Mesothelial cell of epicardium (in vitro differentiated cells): ENCODE measurements at regions not wholly inside any gene's neighbourhood (a gene's known extent, or its start where the extent isn't known, plus 50 kb on each side); places are given as distances from the start of the nearest gene placed in this dataset.

Experiments used
- DNase-seq, 2 experiments: peaks; one replicate each; pipeline ENCODE4 v3.0.0; 2021; ENCODE audit warnings: low spot score in 2 of 2; ENCODE audit not compliant: unreplicated experiment in 2 of 2
- H3K27ac Mint-ChIP-seq: 2 replicates; pipeline ENCODE4 v1.8.0; 2021; ENCODE audit warnings: mixed read lengths
- H3K27me3 Mint-ChIP-seq: 2 replicates; pipeline ENCODE4 v1.8.0; 2021; ENCODE audit warnings: low read depth, mixed read lengths
- H3K36me3 Mint-ChIP-seq: 2 replicates; pipeline ENCODE4 v1.8.0; 2021; ENCODE audit warnings: mixed read lengths
- H3K4me1 Mint-ChIP-seq: 2 replicates; pipeline ENCODE4 v1.8.0; 2021; ENCODE audit warnings: mixed read lengths
- H3K4me3 Mint-ChIP-seq: 2 replicates; pipeline ENCODE4 v1.8.0; 2021; ENCODE audit warnings: mild to moderate bottlenecking, moderate library complexity, mixed read lengths
- H3K9me3 Mint-ChIP-seq: 2 replicates; pipeline ENCODE4 v1.8.0; 2021; ENCODE audit warnings: mixed read lengths
- CTCF ChIP-seq: fragments of 200-600 bp; sonication (generic); IDR thresholded peaks from one replicate; pipeline ENCODE4 v1.5.0; 2021; ENCODE audit warnings: antibody characterized with exemption; ENCODE audit not compliant: unreplicated experiment

- no peak overlapping the region for H3K27ac Mint-ChIP-seq
- no peak for TF ChIP-seq CTCF
- no peaks in the 10 kb centered on the region for H3K36me3 Mint-ChIP-seq
- no peak overlapping the region for H3K4me3 Mint-ChIP-seq
- no peaks in the 10 kb centered on the region for H3K9me3 Mint-ChIP-seq
- peaks cover 10% of the 10 kb centered on the region for H3K4me1 Mint-ChIP-seq
- H3K27me3 Mint-ChIP-seq = peaks cover 6% of the 10 kb centered on the region
- no peak for DNase-seq
These were observed 223.4 kb downstream of the SEC23IP start for GRCh38 chr10:120115959-120116358.

- TF ChIP-seq CTCF = no peak
- H3K36me3 Mint-ChIP-seq = no peaks in the 10 kb centered on the region
- no peaks in the 10 kb centered on the region for H3K9me3 Mint-ChIP-seq
These were observed 229.2 kb downstream of the SEC23IP start for GRCh38 chr10:120121768-120122167.

GRCh38 chr10:120131183-120131582 lies 238.7 kb downstream of the SEC23IP start:
- H3K36me3 Mint-ChIP-seq = no peaks in the 10 kb centered on the region
- peaks cover 18% of the 10 kb centered on the region for H3K27me3 Mint-ChIP-seq
- peaks cover 14% of the 10 kb centered on the region for H3K4me1 Mint-ChIP-seq
- peak in 1 of 2 experiments; percentile 63 for DNase-seq
- no peak for TF ChIP-seq CTCF
- H3K4me3 Mint-ChIP-seq = no peak overlapping the region
- no peak overlapping the region for H3K27ac Mint-ChIP-seq
- H3K9me3 Mint-ChIP-seq = no peaks in the 10 kb centered on the region

More at GRCh38 chr10:120121768-120122167, 229.2 kb downstream of the SEC23IP start:
- no peak overlapping the region for H3K4me3 Mint-ChIP-seq
- peaks cover 14% of the 10 kb centered on the region for H3K27me3 Mint-ChIP-seq
- no peak overlapping the region for H3K27ac Mint-ChIP-seq
- no peak for DNase-seq
- H3K4me1 Mint-ChIP-seq = no peaks in the 10 kb centered on the region

GRCh38 chr10:120132811-120133210 lies 240.3 kb downstream of the SEC23IP start:
- H3K36me3 Mint-ChIP-seq = no peaks in the 10 kb centered on the region
- peaks cover 25% of the 10 kb centered on the region for H3K27me3 Mint-ChIP-seq
- H3K4me3 Mint-ChIP-seq = no peak overlapping the region
- TF ChIP-seq CTCF = no peak
- no peaks in the 10 kb centered on the region for H3K9me3 Mint-ChIP-seq
- DNase-seq = no peak
- H3K4me1 Mint-ChIP-seq = peaks cover 6% of the 10 kb centered on the region
- H3K27ac Mint-ChIP-seq = no peak overlapping the region

- no peak overlapping the region for H3K27ac Mint-ChIP-seq
- DNase-seq = no peak
- no peak overlapping the region for H3K4me3 Mint-ChIP-seq
- no peaks in the 10 kb centered on the region for H3K36me3 Mint-ChIP-seq
- peaks cover 48% of the 10 kb centered on the region for H3K27me3 Mint-ChIP-seq
- no peak for TF ChIP-seq CTCF
- no peaks in the 10 kb centered on the region for H3K4me1 Mint-ChIP-seq
- peaks cover 9% of the 10 kb centered on the region for H3K9me3 Mint-ChIP-seq
These were observed 246.2 kb downstream of the SEC23IP start for GRCh38 chr10:120138689-120139088.

GRCh38 chr10:120145107-120145506 lies 252.6 kb downstream of the SEC23IP start:
- TF ChIP-seq CTCF = no peak
- Mint-ChIP-seq H3K36me3 (no peaks in the 10 kb centered on the region), H3K9me3 (no peaks in the 10 kb centered on the region), H3K4me1 (no peaks in the 10 kb centered on the region), H3K27me3 (peaks cover 45% of the 10 kb centered on the region), H3K4me3 (no peak overlapping the region), H3K27ac (no peak overlapping the region)
- no peak for DNase-seq
